Coronary artery (tissue), 2 donors: ENCODE measurements at regions not wholly inside any gene's neighbourhood (a gene's known extent, or its start where the extent isn't known, plus 50 kb on each side); places are given as distances from the start of the nearest gene placed in this dataset.

ENCODE experiments used
- DNase-seq: peaks from one replicate; pipeline ENCODE4 v3.0.0-alpha.2; 2017; ENCODE audit warnings: low spot score
- H3K27ac ChIP-seq, 2 donors: fragments of 200-600 bp; sonication (generic); one replicate each; pipeline ENCODE4 v1.5.1; 2016 to 2019
- H3K4me3 ChIP-seq: fragments of 200-600 bp; sonication (generic); 2 replicates; pipeline ENCODE4 v1.5.1; 2016; ENCODE audit warnings: mild to moderate bottlenecking, moderate library complexity
- TF ChIP-seq, protein P1 (sequence below): fragments of 200-600 bp; sonication (generic); IDR thresholded peaks from one replicate; pipeline ENCODE4 v1.5.1; 2019; ENCODE audit warnings: antibody characterized with exemption

DNA sequence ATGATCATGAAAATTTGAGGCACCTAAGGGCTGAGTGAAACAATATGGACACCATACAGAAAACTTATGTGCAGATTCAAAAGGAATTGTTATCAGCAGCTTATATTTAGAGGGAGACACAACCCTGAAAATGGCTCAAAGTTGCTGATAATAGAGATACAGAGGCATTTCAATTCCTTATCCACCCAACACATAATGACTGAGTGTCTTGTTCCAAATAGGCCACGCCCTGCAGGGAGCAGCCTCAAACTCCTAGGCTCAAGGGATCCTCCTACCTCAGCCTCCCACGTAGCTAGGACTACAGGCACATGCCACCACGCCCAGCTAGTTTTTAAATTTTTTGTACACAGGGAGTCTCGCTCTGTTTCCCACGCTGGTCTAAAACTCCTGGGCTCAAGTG lies 79.0 kb downstream of the LBH start:
- TF ChIP-seq, protein P1, sequence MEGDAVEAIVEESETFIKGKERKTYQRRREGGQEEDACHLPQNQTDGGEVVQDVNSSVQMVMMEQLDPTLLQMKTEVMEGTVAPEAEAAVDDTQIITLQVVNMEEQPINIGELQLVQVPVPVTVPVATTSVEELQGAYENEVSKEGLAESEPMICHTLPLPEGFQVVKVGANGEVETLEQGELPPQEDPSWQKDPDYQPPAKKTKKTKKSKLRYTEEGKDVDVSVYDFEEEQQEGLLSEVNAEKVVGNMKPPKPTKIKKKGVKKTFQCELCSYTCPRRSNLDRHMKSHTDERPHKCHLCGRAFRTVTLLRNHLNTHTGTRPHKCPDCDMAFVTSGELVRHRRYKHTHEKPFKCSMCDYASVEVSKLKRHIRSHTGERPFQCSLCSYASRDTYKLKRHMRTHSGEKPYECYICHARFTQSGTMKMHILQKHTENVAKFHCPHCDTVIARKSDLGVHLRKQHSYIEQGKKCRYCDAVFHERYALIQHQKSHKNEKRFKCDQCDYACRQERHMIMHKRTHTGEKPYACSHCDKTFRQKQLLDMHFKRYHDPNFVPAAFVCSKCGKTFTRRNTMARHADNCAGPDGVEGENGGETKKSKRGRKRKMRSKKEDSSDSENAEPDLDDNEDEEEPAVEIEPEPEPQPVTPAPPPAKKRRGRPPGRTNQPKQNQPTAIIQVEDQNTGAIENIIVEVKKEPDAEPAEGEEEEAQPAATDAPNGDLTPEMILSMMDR = no peak
- DNase-seq = no peak
- Histone ChIP-seq H3K4me3 (no peak overlapping the region), H3K27ac (no peak overlapping the region)

DNA sequence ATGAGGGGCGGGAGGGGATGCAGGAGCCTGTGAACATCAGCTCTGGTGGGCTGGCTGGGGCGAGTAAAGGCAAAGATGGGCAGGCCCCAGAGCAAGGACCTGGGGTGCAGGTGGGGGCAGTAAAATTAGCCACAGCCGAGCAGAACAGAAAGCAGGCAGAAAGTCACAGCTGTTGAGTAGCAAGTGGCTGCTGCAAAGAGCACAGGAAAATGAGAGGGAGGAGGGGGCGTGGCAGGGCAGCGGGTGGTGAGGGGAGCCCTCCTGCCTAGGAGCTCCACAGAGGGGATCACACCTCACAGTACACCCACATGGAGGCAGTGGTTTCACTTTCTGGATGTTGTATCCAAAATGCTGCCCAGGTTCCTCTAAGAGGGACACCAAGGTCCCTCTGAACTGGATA lies 79.6 kb downstream of the LBH start:
- DNase-seq = no peak
- Histone ChIP-seq H3K27ac (no peak overlapping the region), H3K4me3 (no peak overlapping the region)
- TF ChIP-seq, protein P1 = no peak

DNA sequence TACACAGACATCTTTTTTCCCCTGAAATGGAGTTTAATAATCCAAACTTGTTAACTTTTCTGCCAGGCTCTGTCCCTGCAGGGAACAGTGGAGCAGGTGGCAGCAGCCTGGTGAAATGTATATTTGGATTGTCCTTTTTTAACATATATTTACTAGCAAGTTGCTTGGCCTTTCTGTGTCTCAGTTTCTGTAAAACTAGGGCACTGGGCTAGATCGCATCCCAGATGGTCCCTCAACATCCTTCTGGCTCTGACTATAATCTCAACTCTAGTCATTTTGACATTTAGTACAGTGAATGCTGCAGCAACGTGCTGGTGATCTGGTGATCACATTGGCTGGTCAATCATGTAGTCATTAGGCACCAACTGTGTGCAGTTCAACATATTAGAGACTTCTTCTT lies 80.4 kb downstream of the LBH start:
- no peak for DNase-seq
- TF ChIP-seq, protein P1 = no peak
- Histone ChIP-seq H3K27ac (no peak overlapping the region), H3K4me3 (no peak overlapping the region)

GRCh38 chr2:30312916-30313315 lies 81.6 kb downstream of the LBH start:
- Histone ChIP-seq H3K4me3 (no peak overlapping the region), H3K27ac (no peak overlapping the region)
- TF ChIP-seq, protein P1 = no peak
- no peak for DNase-seq

- TF ChIP-seq, protein P1 = no peak
- no peak overlapping the region for H3K27ac ChIP-seq
- H3K4me3 ChIP-seq = no peak overlapping the region
- no peak for DNase-seq
Observed at GRCh38 chr2:30314981-30315380, 83.6 kb downstream of the LBH start.

DNA sequence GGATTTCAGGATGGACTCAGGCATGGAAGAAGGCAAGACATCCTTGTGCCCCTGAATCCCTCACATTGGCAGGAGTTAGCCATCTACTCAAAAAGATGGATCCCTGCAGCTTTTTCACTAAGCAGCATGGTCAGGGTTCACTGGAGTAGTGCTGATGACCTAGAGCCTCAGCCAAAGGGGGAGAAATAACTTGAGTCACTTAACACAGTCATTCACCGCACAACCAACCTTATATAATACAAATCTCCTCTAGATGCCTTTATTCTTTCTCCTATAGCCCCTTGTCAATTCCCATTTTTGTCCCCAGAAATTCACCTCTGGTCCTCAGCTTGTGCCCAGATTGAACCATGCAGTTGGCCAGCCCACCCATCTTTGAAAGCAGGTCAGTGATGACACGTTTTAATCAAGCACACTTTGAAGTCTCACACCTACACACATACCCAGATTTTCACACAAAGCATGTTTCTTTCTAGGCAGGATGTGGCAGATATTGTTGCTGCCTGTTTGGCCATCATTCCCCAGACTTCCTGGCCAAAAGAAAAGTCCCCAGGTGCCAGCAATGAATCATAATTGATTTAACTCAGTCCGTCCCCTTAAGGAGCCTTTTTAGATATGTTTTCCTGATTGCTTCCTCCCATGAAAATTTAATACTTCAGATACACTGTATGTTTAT lies 84.2 kb downstream of the LBH start:
- DNase-seq = no peak
- no peak overlapping the region for H3K27ac ChIP-seq
- H3K4me3 ChIP-seq = no peak overlapping the region
- TF ChIP-seq, protein P1 = no peak

DNA sequence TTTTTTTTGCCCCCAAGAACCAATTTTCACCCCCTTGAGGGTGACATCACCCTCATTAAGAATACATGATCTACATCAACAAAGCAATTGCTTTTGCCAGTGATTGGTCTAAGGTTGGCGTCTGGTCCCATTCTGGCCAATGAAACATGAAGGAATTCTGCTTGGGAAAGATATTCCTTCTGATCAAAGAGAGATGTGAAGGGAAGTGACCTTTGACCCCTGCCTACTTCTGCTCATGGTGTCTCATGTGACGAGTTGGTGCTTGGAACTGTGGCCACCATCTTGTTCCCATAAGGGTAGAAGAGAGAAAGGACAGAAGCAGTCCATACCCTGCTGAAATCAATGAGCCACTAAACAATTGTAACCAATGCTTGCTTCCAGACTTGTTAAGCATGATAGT lies 85.1 kb downstream of the LBH start:
- TF ChIP-seq, protein P1 = no peak
- Histone ChIP-seq H3K4me3 (no peak overlapping the region), H3K27ac (no peak overlapping the region)
- no peak for DNase-seq
